ENCODE measurements at regions not wholly inside any gene's neighbourhood (a gene's known extent, or its start where the extent isn't known, plus 50 kb on each side); places are given as distances from the start of the nearest gene placed in this dataset.

DNA sequence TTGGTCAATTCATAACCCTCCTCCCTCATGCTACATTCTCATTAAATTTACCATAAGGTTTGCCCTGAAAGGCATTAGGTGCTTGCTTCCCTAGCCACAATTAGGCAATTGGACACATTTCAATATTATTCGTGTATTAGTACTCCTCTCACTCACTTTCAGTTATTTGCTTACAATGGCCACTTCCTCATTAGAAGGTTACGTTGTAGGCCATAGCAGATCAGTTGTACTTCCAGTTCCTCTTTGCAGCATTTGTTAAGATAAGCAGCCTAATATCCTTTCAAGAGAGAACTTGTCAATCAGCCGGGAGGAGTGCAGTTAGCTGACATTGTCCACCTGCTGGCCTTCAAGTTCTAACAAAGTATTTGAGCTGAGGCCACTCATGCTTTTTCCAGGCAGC is 1017.2 kb downstream of the PCDH7 start:
- H3K79me1 ChIP-seq (ENCODE audit: low read depth, low read length): no peaks in the 10 kb centered on the region
- 92% methylated on average over 3 of the region's 3 CpGs; no CpG with 5 or more reads in 1 of the 2 experiments for WGBS, 2 experiments (ENCODE audit: extremely low coverage in 1 of 2, insufficient coverage in 1 of 2, insufficient read length in 1 of 2, insufficient replicate concordance in 2 of 2, low coverage in 1 of 2, low lambda C conversion rate in 2 of 2, missing lambda C conversion rate in 1 of 2)
- H2BK12ac ChIP-seq (ENCODE audit: low read depth, low read length): no peak overlapping the region
- no peak overlapping the region for H2BK120ac ChIP-seq (replicated peaks; ENCODE audit: low read depth, low read length)
- DNase-seq (ENCODE audit: low read depth in 1 of 2, low spot score in 2 of 2) (no peak), FAIRE-seq (no peak)
- no peaks in the 10 kb centered on the region for H3K4me1 ChIP-seq (replicated peaks in 1 of 4; ENCODE audit: control insufficient read depth in 3 of 4, insufficient read depth in 4 of 4, low read length in 3 of 4)
- H2BK5ac ChIP-seq (ENCODE audit: low read depth, low read length): no peak overlapping the region
- H4K20me1 ChIP-seq (replicated peaks in 1 of 2; ENCODE audit: control insufficient read depth in 1 of 2, insufficient read depth in 2 of 2, low read length in 2 of 2): no peaks in the 10 kb centered on the region
- H3K18ac ChIP-seq (ENCODE audit: extremely low read depth, low read length): no peak overlapping the region
- no peak overlapping the region for H4K5ac ChIP-seq (ENCODE audit: insufficient read length, low read depth, low read length)
- H2AFZ ChIP-seq (ENCODE audit: low read length): 0 out of 2 replicates have a peak overlapping the region, but pooled peaks have one; percentile 50
- no peaks in the 10 kb centered on the region for H3K27me3 ChIP-seq (replicated peaks in 1 of 4; ENCODE audit: control insufficient read depth in 3 of 4, extremely low read depth in 1 of 4, insufficient read depth in 3 of 4, low read length in 3 of 4)
- H3K4ac ChIP-seq (replicated peaks; ENCODE audit: insufficient read length, low read depth, low read length): no peak overlapping the region
- H4K91ac ChIP-seq (replicated peaks; ENCODE audit: insufficient read length, low read length): no peak overlapping the region
- no peak overlapping the region for H2BK20ac ChIP-seq (ENCODE audit: low read length)
- H2BK15ac ChIP-seq (ENCODE audit: low read length): no peak overlapping the region
- no peaks in the 10 kb centered on the region for H3K23me2 ChIP-seq (ENCODE audit: low read depth, low read length)
- H3K9ac ChIP-seq (replicated peaks in 1 of 4; ENCODE audit: extremely low read depth in 1 of 4, low read depth in 3 of 4, low read length in 3 of 4): no peak overlapping the region
- H3K23ac ChIP-seq (ENCODE audit: insufficient read length): no peak overlapping the region
- no peaks in the 10 kb centered on the region for H3K36me3 ChIP-seq (ENCODE audit: control insufficient read depth in 2 of 4, insufficient read depth in 4 of 4, low read length in 3 of 4)
- H3K4me3 ChIP-seq (ENCODE audit: extremely low read depth in 1 of 4, insufficient read depth in 2 of 4, low read depth in 3 of 4, low read length in 4 of 4): no peak overlapping the region
- no peak overlapping the region for H3K14ac ChIP-seq (ENCODE audit: insufficient read length)
- no peaks in the 10 kb centered on the region for H3K79me2 ChIP-seq (ENCODE audit: control insufficient read depth in 1 of 2, insufficient read depth in 2 of 2, low read length in 2 of 2)
- no peak overlapping the region for H3K27ac ChIP-seq (ENCODE audit: low read depth, low read length)
- H3K4me2 ChIP-seq (ENCODE audit: insufficient read depth in 1 of 2, low read depth in 2 of 2, low read length in 2 of 2): no peak overlapping the region
- ChIA-PET POLR2A (ENCODE audit: partially characterized antibody) (no interaction called here), CTCF (ENCODE audit: partially characterized antibody) (interaction anchor here (1.0 kb wide), 1 partner anchor 10 kb away, joined by 3 read pairs; no protein-coding TSS in a partner anchor)
- no peak overlapping the region for H2AK5ac ChIP-seq (ENCODE audit: low read depth, low read length)
- no peak overlapping the region for H4K8ac ChIP-seq (ENCODE audit: extremely low read depth, insufficient read depth, low read length)
- no peak overlapping the region for H3K56ac ChIP-seq (replicated peaks; ENCODE audit: insufficient read length, low read depth, low read length)
- no peaks in the 10 kb centered on the region for H3K9me3 ChIP-seq (ENCODE audit: insufficient read depth in 2 of 2, low read depth in 1 of 2, low read length in 1 of 2)
- TF ChIP-seq HDAC2 (IDR thresholded peaks at IDR 0.05; ENCODE audit: borderline replicate concordance in 1 of 2, low read depth in 2 of 2, low read length in 2 of 2) (no peak), CHD2 (IDR thresholded peaks at IDR 0.05; ENCODE audit: low read length) (no peak), TCF12 (IDR thresholded peaks at IDR 0.05; ENCODE audit: low read depth, low read length) (no peak), USF2 (IDR thresholded peaks at IDR 0.05; ENCODE audit: low read length) (no peak), CBX5 (IDR thresholded peaks at IDR 0.05; ENCODE audit: low read depth, low read length) (no peak), POLR2AphosphoS5 (IDR thresholded peaks at IDR 0.05; ENCODE audit: low read depth, low read length) (no peak), KDM4A (IDR thresholded peaks at IDR 0.05; ENCODE audit: low read depth, low read length, severe bottlenecking) (no peak), RAD21 (IDR thresholded peaks at IDR 0.05 in 1 of 2, conservative IDR thresholded peaks at IDR 0.05 in 1 of 2; ENCODE audit: low read depth in 2 of 2, low read length in 2 of 2) (no peak), CEBPB (IDR thresholded peaks at IDR 0.05; ENCODE audit: low read depth, low read length) (no peak), GTF2F1 (IDR thresholded peaks at IDR 0.05; ENCODE audit: borderline replicate concordance, low read depth, low read length) (no peak), TAF7 (optimal IDR thresholded peaks at IDR 0.05; ENCODE audit: borderline replicate concordance, low read depth, low read length) (no peak), ASH2L (IDR thresholded peaks at IDR 0.05; ENCODE audit: low read length) (no peak), EGR1 (IDR thresholded peaks at IDR 0.05; ENCODE audit: borderline replicate concordance, low read depth, low read length) (no peak)
